GM19328 (cell line): ENCODE measurements at regions not wholly inside any gene's neighbourhood (a gene's known extent, or its start where the extent isn't known, plus 50 kb on each side); places are given as distances from the start of the nearest gene placed in this dataset.
"Not testable (repeated sequence)": the region's sequence is repeated elsewhere in the genome, so short reads cannot be mapped to it uniquely, and the experiment has no call there.

Source experiments
- ATAC-seq: cut with Tn5 transposase; IDR thresholded peaks from one replicate; pipeline ENCODE4 v1.9.1; 2021; ENCODE audit warnings: mild to moderate bottlenecking, moderate library complexity; ENCODE audit not compliant: unreplicated experiment

DNA sequence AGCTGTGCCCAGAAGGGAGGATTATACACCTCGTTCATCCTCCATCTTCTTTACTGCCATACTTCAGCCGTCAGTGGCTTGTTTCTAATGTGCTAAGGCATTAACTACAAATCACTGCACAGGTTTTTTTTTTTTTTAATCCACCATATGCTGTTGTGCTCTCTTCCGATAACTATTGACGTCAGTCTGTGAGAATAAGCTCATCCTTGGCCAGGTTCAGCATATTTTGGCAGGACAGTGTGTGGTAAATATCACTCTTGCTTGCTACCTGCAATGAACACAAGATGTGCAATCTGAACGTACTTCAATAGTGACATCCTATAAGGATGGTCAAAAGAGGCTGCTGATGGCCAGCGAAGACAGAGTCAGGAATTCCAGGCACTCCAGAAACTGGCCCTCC lies 2030.7 kb upstream of the PCDH20 start:
- no peak for ATAC-seq

GRCh38 chr13:63444225-63444624 lies 2028.6 kb upstream of the PCDH20 start:
- not testable (repeated sequence) for ATAC-seq

DNA sequence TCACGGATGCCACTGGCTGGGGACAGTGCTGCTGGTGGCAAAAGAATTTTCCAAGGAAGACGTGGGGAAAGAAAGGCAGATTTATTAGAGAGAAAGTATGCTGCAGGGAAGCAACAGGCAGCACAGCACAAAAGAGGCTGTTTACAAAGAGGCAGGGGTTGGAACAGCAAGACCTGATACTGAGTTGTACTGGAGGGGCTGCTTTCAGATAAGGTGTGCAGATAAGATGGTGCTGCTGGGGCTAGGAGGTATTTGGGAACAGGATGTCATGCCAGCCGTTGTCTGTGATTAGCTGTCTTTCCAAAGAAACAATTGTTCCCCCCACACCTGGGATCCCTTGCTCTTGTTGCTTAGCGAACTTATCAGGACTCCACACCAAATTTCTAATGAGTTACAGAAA lies 2023.3 kb upstream of the PCDH20 start:
- no peak for ATAC-seq

GRCh38 chr13:63436325-63436668 lies 2020.6 kb upstream of the PCDH20 start:
- ATAC-seq, result no peak

DNA sequence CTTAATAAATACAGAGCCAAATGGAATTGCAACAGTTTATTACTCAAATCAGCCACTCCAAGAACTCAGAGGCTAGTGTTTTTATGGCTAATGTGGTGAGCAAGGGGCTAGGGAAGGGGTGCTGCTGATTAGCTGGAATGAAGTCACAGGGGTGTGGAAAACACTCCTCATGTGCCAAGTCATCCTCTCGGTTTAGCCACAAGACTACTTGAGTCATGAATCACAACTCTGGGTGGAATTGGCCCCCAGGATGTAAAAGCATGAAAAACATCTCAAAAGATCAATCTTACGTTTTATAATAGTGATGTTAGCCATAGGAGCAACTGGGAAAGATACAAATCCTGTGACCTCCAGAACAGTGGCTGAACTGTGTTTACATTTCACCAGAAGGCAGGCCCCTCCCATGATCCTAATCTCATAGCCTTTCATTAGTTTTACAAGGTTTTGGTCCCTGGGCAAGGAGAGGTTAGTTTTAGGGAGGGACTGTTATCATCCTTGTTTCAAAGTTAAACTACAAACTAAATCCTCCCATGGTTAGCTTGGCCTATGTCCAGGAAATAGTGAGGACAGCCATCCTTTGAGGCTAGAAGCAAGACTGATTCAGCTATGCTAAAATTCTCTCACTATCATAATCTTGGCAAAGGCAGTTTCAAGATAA lies 2020.1 kb upstream of the PCDH20 start:
- no peak for ATAC-seq

DNA sequence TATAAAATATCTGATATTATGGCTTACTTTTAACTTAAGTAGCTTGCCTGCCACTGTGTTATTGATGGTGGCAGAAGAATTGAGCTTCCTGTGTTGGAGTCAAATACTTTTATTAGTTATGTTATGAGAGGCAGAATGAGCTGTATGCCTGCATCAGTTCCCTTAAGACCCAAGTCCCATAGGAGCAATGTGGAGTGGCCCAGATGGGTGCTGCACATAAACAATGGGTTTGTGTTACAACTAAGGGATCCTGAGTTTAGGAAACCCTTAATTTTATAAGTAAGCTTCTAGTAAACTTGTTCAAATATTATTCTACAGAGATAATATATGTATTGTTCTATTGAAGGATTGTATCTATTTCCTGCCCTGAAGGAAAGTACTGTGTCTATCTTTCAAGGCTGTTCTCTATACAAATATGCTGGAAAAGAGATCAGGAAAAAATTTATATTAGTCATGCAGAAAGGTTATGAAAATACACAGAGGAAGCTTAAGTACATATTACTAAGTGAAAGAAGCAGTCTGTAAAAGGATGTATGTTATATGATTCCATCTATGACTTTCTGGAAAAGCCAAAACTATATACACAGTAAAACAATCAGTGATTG lies 2018.0 kb upstream of the PCDH20 start:
- ATAC-seq, result no peak

GRCh38 chr13:63427170-63427569 lies 2011.5 kb upstream of the PCDH20 start:
- no peak for ATAC-seq

GRCh38 chr13:63425131-63425530 lies 2009.5 kb upstream of the PCDH20 start:
- ATAC-seq, result no peak

DNA sequence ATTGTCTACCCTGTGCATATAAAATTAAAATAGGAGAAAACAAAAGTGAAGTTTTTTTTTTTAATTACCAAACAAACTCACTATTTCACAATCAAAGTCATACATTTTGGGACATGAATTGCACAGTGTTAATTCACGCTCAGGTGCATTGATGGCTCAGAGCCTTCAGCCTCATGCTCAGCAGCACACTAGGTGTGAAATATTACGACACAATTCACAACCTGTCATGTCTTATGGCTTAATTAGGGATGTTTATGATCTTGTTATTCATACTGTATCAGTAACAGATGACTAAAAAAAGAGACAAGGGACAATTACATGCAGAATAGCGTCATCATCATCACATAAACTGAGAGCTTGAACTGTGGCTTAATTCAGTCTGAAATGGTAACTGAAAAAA lies 2005.5 kb upstream of the PCDH20 start:
- no peak for ATAC-seq

GRCh38 chr13:63420685-63421084 lies 2005.0 kb upstream of the PCDH20 start:
- no peak for ATAC-seq

DNA sequence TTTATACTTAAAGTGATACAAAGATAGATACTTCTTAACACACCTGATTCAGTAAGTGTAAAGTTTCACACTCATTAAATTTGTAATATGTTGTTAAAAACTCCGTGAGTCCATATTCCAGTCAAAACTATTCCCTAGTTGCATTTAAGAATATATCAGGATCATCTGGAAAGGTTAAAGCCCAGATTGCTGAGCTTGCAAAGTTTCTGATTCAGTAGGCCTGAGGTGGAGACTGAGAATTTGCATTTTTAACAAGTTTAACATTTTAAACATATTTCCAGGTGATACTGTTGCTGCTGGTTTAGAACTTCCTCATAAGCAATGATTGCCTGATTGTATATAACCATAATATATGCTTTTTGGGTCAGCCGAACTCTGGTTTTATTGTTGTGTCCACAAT lies 1998.6 kb upstream of the PCDH20 start:
- no peak for ATAC-seq

DNA sequence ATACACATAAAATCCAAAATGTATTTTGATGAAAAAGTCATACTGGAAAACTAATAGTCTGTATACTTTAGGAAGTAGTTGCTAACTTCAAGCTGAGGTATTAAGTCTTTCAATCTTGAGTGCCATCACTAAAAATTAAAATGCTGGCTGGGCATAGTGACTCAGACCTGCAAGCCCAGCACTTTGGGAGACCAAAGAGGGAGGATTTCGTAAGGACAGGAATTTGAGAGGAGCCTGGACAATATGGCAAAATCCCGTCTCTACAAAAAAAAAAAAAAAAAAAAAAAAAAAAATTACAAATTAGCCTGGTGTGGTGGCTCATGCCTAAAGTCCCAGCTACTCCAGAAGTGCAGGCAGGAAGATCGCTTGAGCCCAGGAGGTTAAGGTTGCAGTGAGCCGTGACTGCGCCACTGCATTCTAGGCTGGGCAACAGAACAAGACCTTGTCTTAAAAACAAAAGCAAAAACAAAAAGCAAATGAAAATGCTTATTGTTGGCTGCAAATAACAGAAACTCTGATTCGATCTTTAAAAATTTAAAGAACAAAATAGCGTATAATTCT lies 1994.2 kb upstream of the PCDH20 start:
- no peak for ATAC-seq

GRCh38 chr13:63408331-63409189 lies 1992.9 kb upstream of the PCDH20 start:
- no peak for ATAC-seq

- ATAC-seq, result no peak
These were observed 1988.1 kb upstream of the PCDH20 start for GRCh38 chr13:63403733-63404132.

GRCh38 chr13:63396746-63397145 lies 1981.1 kb upstream of the PCDH20 start:
- no peak for ATAC-seq

GRCh38 chr13:63393112-63393511 lies 1977.5 kb upstream of the PCDH20 start:
- no peak for ATAC-seq

DNA sequence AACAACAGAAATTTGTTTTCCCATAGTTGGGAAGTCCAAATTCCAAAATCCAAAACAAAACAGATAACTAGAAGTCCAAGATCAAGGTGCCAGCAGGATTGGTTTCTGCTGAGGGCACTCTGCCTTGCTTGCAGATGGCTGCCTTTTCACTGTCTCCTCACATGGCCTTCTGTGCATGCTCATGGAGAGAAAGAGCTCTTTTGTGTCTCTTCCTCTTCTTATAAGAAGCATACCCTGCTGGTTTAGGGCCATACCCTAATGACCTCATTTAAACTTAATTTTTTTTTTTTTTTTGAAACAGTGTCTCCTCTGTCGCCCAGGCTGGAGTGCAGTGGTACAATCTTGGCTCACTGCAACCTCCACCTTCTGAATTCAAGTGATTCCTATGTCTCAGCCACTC lies 1974.1 kb upstream of the PCDH20 start:
- no peak for ATAC-seq

DNA sequence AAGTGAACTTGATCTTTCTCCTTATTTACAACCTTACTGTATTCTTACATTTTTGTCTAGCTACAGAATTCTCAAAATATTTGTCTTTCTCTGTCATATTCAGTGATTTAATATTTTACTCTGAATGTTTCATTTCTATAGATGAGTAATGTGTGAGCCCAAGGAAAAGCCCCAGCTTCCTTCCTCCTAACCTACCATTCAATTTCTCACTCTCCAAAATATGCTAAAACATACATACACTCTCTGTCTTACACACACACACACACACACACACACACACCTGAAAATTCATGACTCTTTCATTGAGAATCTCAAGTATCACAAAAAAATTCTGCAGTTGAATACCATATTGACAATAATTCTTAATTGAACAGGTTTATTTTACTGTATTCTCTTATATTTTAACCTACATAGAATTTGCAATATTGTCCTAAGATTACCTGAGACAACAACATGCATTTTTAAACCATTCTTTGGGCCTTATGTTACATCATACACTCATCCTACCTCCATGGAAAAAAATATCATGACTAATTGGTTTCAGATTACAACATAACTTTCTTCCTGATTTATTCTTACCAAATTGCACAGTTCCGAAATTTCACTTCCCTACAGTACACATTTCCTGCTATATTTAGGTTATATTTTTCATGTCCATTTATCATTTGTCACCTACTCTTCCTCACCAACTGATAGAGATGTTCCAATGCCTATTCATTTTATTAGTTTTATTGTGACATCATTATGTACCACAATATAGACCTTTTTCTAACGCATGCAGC lies 1965.6 kb upstream of the PCDH20 start:
- no peak for ATAC-seq

DNA sequence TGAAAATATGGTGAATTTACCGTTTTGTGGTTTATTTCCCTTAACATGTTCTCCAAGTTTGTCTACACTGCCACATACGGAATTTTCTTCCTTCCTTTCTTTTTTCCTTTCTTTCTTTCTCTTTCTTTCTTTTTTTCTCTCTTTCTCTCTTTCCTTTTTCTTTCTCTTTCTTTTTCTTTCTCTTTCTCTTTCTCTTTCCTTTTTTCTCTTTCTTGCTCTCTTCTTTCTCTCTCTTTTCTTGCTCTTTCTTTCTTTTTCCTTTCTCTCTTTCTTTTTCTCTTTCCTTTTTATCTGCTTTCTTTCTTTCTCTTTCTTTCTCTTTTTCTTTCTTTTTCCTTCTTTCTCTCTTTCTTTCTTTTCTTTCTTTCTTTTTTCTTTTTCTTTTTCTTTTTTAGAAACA lies 1962.3 kb upstream of the PCDH20 start:
- ATAC-seq, result no peak

- no peak for ATAC-seq
These were observed 1954.5 kb upstream of the PCDH20 start for GRCh38 chr13:63370101-63370500.
